GM19324 (cell line): ENCODE measurements at regions not wholly inside any gene's neighbourhood (a gene's known extent, or its start where the extent isn't known, plus 50 kb on each side); places are given as distances from the start of the nearest gene placed in this dataset.
"Not testable (repeated sequence)": the region's sequence is repeated elsewhere in the genome, so short reads cannot be mapped to it uniquely, and the experiment has no call there.

Source experiments
- ATAC-seq: cut with Tn5 transposase; IDR thresholded peaks from one replicate; pipeline ENCODE4 v1.9.1; 2021; ENCODE audit warnings: mild to moderate bottlenecking, moderate library complexity; ENCODE audit not compliant: unreplicated experiment, low FRiP score

DNA sequence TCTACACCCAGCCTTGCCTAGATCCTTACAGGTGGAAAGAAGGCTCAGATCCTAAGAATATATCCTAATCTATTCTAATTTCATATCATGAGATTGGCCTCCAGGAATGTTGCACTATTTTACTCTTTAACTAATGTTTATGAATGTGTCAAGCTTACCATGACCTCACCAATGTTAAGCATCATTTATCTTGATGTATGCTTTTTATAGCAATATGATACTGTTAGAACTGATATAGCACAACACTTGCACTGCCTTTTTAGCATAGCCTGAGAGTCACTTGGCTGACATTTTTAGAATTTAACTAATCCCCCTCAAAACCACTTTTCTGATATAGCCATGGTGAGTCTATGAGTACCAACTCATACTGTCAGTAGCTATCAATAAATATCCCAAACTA, 191.5 kb upstream of the NR2F2 start:
- ATAC-seq = no peak

- ATAC-seq = no peak
Measured at GRCh38 chr15:96142498-96142897, 188.0 kb upstream of the NR2F2 start.

GRCh38 chr15:96144734-96145133, 185.8 kb upstream of the NR2F2 start:
- no peak for ATAC-seq

DNA sequence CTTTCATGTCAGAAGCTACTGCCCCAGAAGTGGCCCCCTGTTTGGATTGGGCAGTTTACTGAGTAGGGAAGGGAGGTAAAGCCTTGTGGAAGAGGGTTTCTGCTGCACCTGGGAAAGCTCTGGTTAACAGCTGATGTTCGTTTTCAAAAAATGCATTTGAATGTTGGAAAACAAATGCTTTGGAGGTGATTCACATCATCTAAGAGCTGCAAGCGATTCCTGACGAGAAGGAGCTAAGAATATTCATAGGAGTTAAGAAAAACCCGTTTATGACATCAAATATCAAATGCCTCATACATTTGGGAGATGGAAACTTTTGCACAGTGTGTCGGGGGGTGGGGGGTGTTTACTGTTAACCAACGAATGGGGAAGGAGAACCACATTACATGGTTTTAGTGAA, 183.8 kb upstream of the NR2F2 start:
- ATAC-seq = no peak

DNA sequence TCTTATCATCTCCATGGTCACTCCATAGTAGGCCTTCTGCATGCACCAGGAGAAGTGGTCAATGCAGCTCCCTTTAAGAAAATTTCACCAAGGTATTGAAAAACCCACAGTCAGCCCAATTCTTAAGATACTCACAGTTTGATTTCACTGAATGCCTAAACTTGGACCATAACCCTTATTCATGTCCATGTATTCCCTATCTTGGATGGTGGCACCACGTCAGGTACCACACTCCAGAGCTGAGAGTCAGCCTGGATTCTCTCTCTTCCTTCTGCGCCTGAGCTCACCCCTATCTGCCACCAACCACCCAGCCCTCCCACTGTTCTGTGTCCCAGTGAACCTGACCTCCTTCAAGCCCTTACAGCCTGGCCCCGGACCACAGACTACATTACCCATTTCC, 183.2 kb upstream of the NR2F2 start:
- no peak for ATAC-seq

DNA sequence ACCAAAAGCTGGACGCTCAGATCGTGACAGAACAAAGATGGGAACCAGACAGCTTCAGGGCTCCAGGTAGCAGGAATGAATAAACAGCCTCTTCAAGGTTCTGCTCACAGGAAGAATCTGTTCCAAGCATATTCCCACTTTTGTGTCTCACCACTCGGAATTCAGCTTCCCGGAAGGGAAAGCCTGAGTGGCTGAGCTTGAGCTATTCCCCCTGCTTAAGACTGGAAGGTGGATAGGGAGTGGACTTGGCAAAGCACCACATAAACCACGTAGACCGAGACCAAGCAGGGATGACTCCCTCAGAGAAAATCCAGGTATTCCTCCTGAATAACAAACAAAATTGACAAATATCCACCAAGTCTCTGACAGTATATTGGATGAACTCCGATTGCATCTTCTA, 180.2 kb upstream of the NR2F2 start:
- ATAC-seq = no peak

GRCh38 chr15:96151749-96152148, 178.8 kb upstream of the NR2F2 start:
- not testable (repeated sequence) for ATAC-seq

DNA sequence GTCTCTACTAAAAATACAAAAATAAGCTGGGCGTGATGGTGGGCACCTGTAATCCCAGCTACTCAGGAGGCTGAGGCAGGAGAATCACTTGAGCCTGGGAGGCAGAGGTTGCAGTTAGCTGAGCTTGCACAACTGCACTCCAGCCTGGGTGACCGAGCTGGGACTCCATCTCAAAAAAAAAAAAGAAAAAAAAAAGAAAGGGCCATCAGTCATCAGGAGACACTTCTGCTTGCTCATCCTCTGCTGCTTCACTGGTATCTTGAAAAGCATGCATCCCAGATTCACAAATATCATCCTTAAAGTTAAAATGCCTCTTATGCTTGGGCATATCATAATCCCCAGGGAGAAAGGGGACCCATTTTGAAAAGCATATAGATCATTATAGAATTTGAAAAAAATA, 176.6 kb upstream of the NR2F2 start:
- no peak for ATAC-seq

GRCh38 chr15:96158938-96159337, 171.6 kb upstream of the NR2F2 start:
- ATAC-seq = no peak

GRCh38 chr15:96160269-96160668, 170.2 kb upstream of the NR2F2 start:
- no peak for ATAC-seq

GRCh38 chr15:96160800-96161199, 169.7 kb upstream of the NR2F2 start:
- ATAC-seq = no peak

- no peak for ATAC-seq
Measured at GRCh38 chr15:96162322-96162721, 168.2 kb upstream of the NR2F2 start.

DNA sequence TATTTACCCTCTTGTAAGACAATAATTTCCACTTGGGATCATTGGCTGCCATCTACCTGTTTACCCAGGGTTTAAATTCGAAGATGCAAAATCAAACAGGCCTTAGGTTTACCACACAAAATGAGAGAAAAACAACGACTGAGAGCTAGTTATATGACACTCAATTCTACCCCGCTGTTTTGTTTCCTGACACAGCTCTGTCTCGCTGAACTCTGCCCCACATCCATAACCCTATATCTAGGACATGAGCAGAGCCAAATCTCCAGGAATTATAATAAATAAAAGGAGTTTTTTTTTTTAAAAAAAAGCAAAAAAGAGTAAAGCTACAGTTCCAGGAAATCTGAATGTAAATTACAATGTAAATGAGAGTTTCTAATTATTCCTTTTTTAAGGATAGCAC, 165.4 kb upstream of the NR2F2 start:
- no peak for ATAC-seq

- no peak for ATAC-seq
Measured at GRCh38 chr15:96165775-96166174, 164.7 kb upstream of the NR2F2 start.

GRCh38 chr15:96166223-96167200, 164.0 kb upstream of the NR2F2 start:
- ATAC-seq = no peak

DNA sequence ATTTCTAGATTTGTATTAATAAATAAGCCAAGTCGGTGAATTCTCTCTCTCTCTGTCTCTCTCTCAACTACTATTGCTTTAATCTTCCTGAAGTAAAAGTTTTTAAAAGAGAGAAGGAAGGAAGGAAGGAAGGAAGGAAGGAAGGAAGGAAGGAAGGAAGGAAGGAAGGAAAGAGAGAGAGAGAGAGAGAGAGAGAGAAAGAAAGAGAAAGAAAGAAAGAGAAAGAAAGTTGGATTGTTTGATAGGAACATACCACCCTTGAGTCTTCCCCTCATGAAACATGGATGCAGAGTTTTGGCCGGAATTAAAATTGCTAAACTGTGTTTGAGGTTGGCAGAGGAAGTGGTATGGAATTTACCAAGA, 159.9 kb upstream of the NR2F2 start:
- ATAC-seq = not testable (repeated sequence)

DNA sequence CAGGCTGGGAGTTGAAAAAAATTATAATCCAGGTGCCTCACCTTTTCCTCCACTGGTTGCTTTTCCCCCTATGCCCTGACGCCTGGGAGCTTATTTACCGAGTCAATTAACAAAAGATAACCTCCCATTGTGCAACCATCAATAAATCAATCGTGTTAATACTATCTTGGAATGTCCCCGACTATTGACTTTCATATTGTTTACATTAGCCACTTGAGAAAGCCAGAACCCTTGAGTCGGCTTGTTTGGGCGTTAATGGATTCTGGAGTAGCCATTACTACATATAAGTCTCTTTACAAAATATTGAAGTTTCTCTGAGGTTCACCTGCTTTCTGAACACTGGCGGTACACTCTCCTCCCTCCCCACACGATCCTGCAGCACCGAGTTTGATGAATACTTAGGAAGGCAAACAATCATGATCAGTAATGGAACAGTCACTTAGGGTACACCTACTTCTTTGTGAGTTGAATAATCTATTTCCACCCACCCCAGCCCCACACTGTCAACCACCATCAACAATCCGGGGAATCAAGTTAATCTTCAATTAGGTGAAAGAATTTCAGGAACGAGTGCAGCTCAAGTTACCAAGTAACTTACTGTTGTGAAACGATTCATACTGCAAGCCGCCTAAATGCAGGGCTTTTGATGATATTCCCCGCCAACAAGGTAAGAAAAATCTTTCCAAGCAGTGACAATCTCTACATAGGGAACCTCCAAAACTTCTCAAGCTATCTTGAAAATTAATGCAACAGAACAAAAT, 159.3 kb upstream of the NR2F2 start:
- ATAC-seq = no peak

- no peak for ATAC-seq
Measured at GRCh38 chr15:96171853-96172296, 158.6 kb upstream of the NR2F2 start.

- no peak for ATAC-seq
Measured at GRCh38 chr15:96172417-96172816, 158.1 kb upstream of the NR2F2 start.

GRCh38 chr15:96176831-96177230, 153.7 kb upstream of the NR2F2 start:
- no peak for ATAC-seq

DNA sequence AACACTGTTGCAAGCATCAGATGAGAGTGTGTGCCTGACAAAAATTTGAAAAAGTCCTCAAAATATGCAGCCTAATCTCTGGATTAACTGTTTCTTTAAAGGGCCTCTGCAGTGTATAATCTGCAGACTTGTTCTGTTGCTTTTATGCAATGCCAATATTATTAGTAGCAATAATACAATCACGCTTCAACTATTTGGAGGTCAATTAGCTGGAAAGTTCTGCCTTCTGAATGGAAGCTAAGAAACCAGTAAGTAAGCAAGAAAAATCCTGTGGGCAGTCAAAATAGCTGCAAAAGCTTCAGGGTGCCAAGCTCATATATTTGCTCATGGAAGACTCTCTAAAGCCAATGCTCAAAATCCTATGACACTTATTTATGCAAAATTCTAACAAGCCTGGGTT, 153.2 kb upstream of the NR2F2 start:
- no peak for ATAC-seq
